Endothelial cell of umbilical vein (primary cell): ENCODE measurements at regions not wholly inside any gene's neighbourhood (a gene's known extent, or its start where the extent isn't known, plus 50 kb on each side); places are given as distances from the start of the nearest gene placed in this dataset.

Source experiments
- BruUV-seq: library from RNA; stranded (reverse); fragments of 400-500 nt; replicated peaks from 2 replicates; lab custom pipeline; 2021; lab: Mats Ljungman, UMichigan
- CTCF ChIA-PET: fragments of 300-600, 350-600 bp; sonication (Branson Sonifier 250); formaldehyde crosslinking; loops from one replicate; lab custom pipeline; 2021; ENCODE audit warnings: antibody characterized with exemption, inconsistent platforms; lab: Charles Lee
- POLR2A ChIA-PET: fragments of 300-600, 350-600 bp; sonication (Branson Sonifier 250); formaldehyde crosslinking; loops from one replicate; lab custom pipeline; 2021; ENCODE audit warnings: antibody characterized with exemption, inconsistent platforms; lab: Charles Lee
- DNase-seq: peaks from one replicate; pipeline ENCODE4 v3.0.0-alpha.2; 2011; ENCODE audit warnings: low read depth, low spot score
- FAIRE-seq: peaks from 2 replicates; lab custom pipeline; 2011; peaks lifted over from hg19 to GRCh38; lab: Jason Lieb, UNC
- H2AFZ ChIP-seq: 2 replicates; pipeline ENCODE4 v1.6.0; 2012; ENCODE audit warnings: low read depth, low read length, control low read depth, inconsistent platforms
- H3K27ac ChIP-seq: 2 replicates; pipeline ENCODE4 v1.5.1; 2011; ENCODE audit warnings: low read depth, mild to moderate bottlenecking, control low read depth, low read length, moderate library complexity; ENCODE audit not compliant: insufficient read depth
- H3K27me3 ChIP-seq, 2 experiments: 2 replicates each; pipeline versions ENCODE4 v1.6.0 to v1.6.1; 2011; ENCODE audit warnings: low read length in 2 of 2, mixed read lengths in 1 of 2; ENCODE audit not compliant: control insufficient read depth in 2 of 2, insufficient read depth in 2 of 2
- H3K36me3 ChIP-seq, 2 experiments: 2 replicates in 1 of 2; 3 replicates in 1 of 2; pipeline ENCODE4 v1.5.1; 2011; ENCODE audit warnings: low read length in 2 of 2, mild to moderate bottlenecking in 1 of 2, moderate library complexity in 1 of 2; ENCODE audit not compliant: control insufficient read depth in 2 of 2, insufficient read depth in 2 of 2; ENCODE audit errors: extremely low read depth in 1 of 2
- H3K4me1 ChIP-seq: 3 replicates; pipeline ENCODE4 v1.5.1; 2011; ENCODE audit warnings: mild to moderate bottlenecking, low read length; ENCODE audit not compliant: control insufficient read depth, insufficient read depth; ENCODE audit errors: extremely low read depth
- H3K4me2 ChIP-seq: 2 replicates; pipeline ENCODE4 v1.6.1; 2011; ENCODE audit warnings: low read length, control low read depth, mixed read lengths; ENCODE audit not compliant: insufficient read depth
- H3K4me3 ChIP-seq, 3 experiments: fragments of 200-600 bp in 1 of 3; sonication (generic), shearing (Covaris generic) in 1 of 3; replicated peaks in 1 of 3; 2 replicates each; pipeline ENCODE4 v1.5.1; 2011 to 2016; ENCODE audit warnings: control low read depth in 3 of 3, low read length in 3 of 3, mild to moderate bottlenecking in 2 of 3, inconsistent platforms in 1 of 3, low read depth in 1 of 3, moderate library complexity in 1 of 3; ENCODE audit not compliant: insufficient read depth in 1 of 3
- H3K79me2 ChIP-seq: 2 replicates; pipeline ENCODE4 v1.6.0; 2012; ENCODE audit warnings: low read length, inconsistent platforms; ENCODE audit not compliant: control insufficient read depth, insufficient read depth
- H3K9ac ChIP-seq: replicated peaks from 2 replicates; pipeline ENCODE3; 2011; ENCODE audit warnings: low read length, control low read depth; ENCODE audit not compliant: insufficient read depth; ENCODE audit errors: extremely low read depth
- H3K9me1 ChIP-seq: replicated peaks from 3 replicates; pipeline ENCODE4 v1.6.0; 2011; ENCODE audit warnings: mild to moderate bottlenecking, low read length; ENCODE audit not compliant: control insufficient read depth, insufficient read depth; ENCODE audit errors: extremely low read depth
- H3K9me3 ChIP-seq: replicated peaks from 2 replicates; pipeline ENCODE4 v1.5.1; 2012; ENCODE audit warnings: low read length, inconsistent platforms; ENCODE audit not compliant: control insufficient read depth, insufficient read depth
- H4K20me1 ChIP-seq: replicated peaks from 2 replicates; pipeline ENCODE3; 2011; ENCODE audit warnings: mild to moderate bottlenecking, low read length; ENCODE audit not compliant: control insufficient read depth, insufficient read depth; ENCODE audit errors: extremely low read depth
- EZH2 ChIP-seq: IDR thresholded peaks from 2 replicates; pipeline ENCODE4 v1.6.1; 2012; ENCODE audit warnings: borderline replicate concordance, low read depth, mild to moderate bottlenecking, moderate library complexity, low read length, inconsistent platforms; ENCODE audit not compliant: severe bottlenecking
- FOS ChIP-seq: IDR thresholded peaks from 2 replicates; pipeline ENCODE4 v1.6.1; 2011; ENCODE audit warnings: mild to moderate bottlenecking, low read length, moderate library complexity, borderline replicate concordance; ENCODE audit not compliant: insufficient read depth
- GATA2 ChIP-seq: IDR thresholded peaks from 2 replicates; pipeline ENCODE4 v1.7.0; 2011; ENCODE audit warnings: low read depth, mild to moderate bottlenecking, moderate library complexity, mixed read lengths, low read length; ENCODE audit not compliant: insufficient read length, insufficient read depth
- JUN ChIP-seq: IDR thresholded peaks from 2 replicates; pipeline ENCODE4 v1.6.1; 2011; ENCODE audit warnings: borderline replicate concordance, low read depth; ENCODE audit not compliant: insufficient read length, insufficient read depth
- MYC ChIP-seq: IDR thresholded peaks from one replicate; pipeline ENCODE4 v1.6.1; 2011; ENCODE audit warnings: mild to moderate bottlenecking, low read depth, low read length
- dilution Hi-C: fragments of 300-500 bp; cut with MboI; formaldehyde crosslinking; loops from one replicate; pipeline ENCODE4 v1.15.0; 2019; ENCODE audit warnings: low sequenced_read_pairs; ENCODE audit not compliant: extremely low pct_ligation_motif_present
- intact Hi-C: fragments of 100-400 bp; cut with micrococcal nuclease; formaldehyde crosslinking; loops from one replicate; pipeline ENCODE4 v1.10.0; 2022
- TF ChIP-seq, protein P1 (sequence below), 2 donors: IDR thresholded peaks; 1 replicate in 1 of 2; 2 replicates in 1 of 2; pipeline ENCODE4 v1.5.1; 2011; ENCODE audit warnings: low read length in 2 of 2, mild to moderate bottlenecking in 2 of 2, moderate library complexity in 2 of 2, control low read depth in 1 of 2, inconsistent platforms in 1 of 2, low read depth in 1 of 2; ENCODE audit not compliant: insufficient read depth in 1 of 2; ENCODE audit errors: extremely low read depth in 1 of 2
- TF ChIP-seq, protein P2 (sequence below): IDR thresholded peaks from 2 replicates; pipeline ENCODE4 v1.6.1; 2011; ENCODE audit not compliant: insufficient read depth, insufficient read length

GRCh38 chr5:54370982-54371381 lies 60.6 kb upstream of the ARL15 start:
- no peak overlapping the region for H3K27ac ChIP-seq
- H3K9ac ChIP-seq: no peak overlapping the region
- no peak overlapping the region for H2AFZ ChIP-seq
- peaks cover 0 to 6% of the 10 kb centered on the region in 2 experiments for H3K27me3 ChIP-seq
- no peaks in the 10 kb centered on the region for H3K4me1 ChIP-seq
- no peaks in the 10 kb centered on the region for H3K36me3 ChIP-seq
- H3K9me1 ChIP-seq: no peaks in the 10 kb centered on the region
- BruUV-seq: no TSS peak
- POLR2A ChIA-PET: no interaction called here
- dilution Hi-C loops: no loop called here
- no peak overlapping the region for H3K4me3 ChIP-seq
- DNase-seq (no peak), FAIRE-seq (no peak)
- no peaks in the 10 kb centered on the region for H3K9me3 ChIP-seq
- no peaks in the 10 kb centered on the region for H3K79me2 ChIP-seq
- intact Hi-C loops: no loop called here
- CTCF ChIA-PET: no interaction called here
- H3K4me2 ChIP-seq: no peak overlapping the region
- no peak for TF ChIP-seq FOS
- TF ChIP-seq, protein P1, sequence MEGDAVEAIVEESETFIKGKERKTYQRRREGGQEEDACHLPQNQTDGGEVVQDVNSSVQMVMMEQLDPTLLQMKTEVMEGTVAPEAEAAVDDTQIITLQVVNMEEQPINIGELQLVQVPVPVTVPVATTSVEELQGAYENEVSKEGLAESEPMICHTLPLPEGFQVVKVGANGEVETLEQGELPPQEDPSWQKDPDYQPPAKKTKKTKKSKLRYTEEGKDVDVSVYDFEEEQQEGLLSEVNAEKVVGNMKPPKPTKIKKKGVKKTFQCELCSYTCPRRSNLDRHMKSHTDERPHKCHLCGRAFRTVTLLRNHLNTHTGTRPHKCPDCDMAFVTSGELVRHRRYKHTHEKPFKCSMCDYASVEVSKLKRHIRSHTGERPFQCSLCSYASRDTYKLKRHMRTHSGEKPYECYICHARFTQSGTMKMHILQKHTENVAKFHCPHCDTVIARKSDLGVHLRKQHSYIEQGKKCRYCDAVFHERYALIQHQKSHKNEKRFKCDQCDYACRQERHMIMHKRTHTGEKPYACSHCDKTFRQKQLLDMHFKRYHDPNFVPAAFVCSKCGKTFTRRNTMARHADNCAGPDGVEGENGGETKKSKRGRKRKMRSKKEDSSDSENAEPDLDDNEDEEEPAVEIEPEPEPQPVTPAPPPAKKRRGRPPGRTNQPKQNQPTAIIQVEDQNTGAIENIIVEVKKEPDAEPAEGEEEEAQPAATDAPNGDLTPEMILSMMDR (IDR thresholded peaks at IDR 0.05; ENCODE audit: extremely low read depth in 1 of 2, insufficient read depth in 1 of 2, low read depth in 1 of 2, low read length in 2 of 2): no peak
- no peak for TF ChIP-seq EZH2
- no peak for TF ChIP-seq JUN
- TF ChIP-seq GATA2: no peak
- no peak for TF ChIP-seq MYC
- TF ChIP-seq, protein P2, sequence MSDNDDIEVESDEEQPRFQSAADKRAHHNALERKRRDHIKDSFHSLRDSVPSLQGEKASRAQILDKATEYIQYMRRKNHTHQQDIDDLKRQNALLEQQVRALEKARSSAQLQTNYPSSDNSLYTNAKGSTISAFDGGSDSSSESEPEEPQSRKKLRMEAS: no peak
- H4K20me1 ChIP-seq: no peaks in the 10 kb centered on the region
